HG02981 (cell line): ENCODE measurements at regions not wholly inside any gene's neighbourhood (a gene's known extent, or its start where the extent isn't known, plus 50 kb on each side); places are given as distances from the start of the nearest gene placed in this dataset.
"Not testable (repeated sequence)": the region's sequence is repeated elsewhere in the genome, so short reads cannot be mapped to it uniquely, and the experiment has no call there.

Experiments
- ATAC-seq: cut with Tn5 transposase; IDR thresholded peaks from one replicate; pipeline ENCODE4 v1.9.1; 2021; ENCODE audit warnings: mild to moderate bottlenecking, moderate library complexity; ENCODE audit not compliant: unreplicated experiment

DNA sequence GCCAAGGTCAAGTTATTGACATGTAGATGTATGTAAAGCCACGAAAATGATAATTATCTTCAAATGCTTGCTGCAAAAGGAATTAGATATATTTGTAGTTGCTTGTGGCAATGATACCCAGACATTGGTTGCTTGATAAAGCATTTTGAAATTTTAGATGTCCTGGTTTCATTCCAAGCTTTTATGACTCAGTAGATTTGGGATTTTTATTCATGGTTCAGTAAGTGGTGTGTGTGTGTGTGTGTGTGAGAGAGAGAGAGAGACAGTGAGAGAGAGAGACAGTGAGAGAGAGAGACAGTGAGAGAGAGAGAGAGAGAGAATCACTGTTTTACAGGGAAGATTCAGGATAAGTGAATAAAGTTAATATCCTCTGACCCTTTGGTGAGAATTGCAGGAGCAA lies 498.2 kb upstream of the C1orf87 start:
- no peak for ATAC-seq

DNA sequence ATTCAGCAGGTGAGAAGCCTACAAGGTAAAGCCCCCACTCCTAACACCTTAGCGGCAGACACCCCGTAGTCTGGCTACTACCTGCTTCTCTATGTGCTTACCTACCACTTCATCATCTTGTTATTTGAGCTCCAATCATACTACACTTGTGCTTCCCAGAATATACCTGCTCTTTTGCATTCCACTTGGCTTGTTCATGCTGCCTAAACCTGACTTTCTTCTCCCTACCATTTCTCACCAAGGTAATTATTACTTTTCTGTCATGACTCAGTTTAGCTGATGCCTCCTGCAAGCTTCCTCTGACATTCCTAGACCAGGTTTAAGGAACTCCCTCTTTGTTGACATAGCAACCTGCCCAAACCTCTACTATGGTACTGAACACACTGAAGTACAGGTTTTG lies 495.6 kb upstream of the C1orf87 start:
- ATAC-seq: no peak

DNA sequence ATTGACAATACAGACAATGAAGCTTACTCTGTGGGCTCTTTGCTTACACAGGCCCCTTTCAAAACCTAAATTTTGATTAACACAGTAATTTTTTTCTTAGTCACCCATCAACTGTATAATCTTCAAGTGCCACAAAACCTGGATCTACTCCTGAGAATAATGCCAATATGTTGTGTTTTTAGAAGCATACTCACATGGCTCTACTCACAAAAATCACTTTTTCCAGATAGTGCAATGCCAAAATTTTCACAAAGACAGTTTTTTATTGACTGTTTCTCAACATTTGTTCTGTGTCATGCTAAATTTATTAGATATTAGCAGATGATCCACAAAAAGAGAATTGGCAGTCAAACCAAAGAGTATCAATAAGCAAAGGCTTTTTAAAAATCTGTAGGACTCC lies 493.7 kb upstream of the C1orf87 start:
- ATAC-seq: no peak

DNA sequence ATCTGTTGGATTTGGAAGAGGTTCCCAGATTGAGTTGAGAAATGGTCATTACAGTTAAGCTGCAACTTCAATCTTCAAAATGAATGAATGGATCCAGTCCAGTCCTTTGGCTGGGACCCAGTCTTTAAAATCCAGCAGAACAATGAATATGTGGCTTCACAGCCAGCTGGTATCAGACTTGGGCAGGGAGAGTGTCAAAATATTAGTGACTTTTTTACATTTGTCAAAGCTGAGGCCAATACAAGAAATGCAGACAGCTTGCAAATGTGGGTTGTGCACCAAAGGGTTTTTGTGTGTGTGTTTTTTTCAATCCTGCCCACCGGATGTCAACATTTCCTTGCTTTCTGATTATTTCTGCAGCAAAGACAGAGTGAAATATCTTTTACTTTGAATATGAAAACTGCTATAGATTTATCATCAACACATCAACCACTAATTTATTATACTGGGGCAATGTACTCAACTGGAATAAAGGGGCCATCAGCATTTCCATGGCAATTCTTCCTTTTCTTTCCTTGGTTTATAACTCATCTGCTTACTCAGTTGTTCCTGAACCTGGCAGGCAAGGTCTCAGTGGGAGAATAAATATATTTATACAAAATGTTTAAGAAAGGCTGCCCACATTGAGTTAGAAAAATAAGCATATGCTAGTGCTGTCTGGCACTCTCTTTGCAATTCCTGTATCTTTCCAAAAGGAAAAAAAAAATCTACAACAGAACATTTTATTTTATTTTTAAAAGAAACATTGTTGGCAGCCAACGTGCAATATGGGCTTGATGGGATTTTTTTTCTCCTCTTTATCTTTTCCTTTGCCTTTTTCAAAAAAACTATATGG lies 491.6 kb upstream of the C1orf87 start:
- ATAC-seq: no peak

DNA sequence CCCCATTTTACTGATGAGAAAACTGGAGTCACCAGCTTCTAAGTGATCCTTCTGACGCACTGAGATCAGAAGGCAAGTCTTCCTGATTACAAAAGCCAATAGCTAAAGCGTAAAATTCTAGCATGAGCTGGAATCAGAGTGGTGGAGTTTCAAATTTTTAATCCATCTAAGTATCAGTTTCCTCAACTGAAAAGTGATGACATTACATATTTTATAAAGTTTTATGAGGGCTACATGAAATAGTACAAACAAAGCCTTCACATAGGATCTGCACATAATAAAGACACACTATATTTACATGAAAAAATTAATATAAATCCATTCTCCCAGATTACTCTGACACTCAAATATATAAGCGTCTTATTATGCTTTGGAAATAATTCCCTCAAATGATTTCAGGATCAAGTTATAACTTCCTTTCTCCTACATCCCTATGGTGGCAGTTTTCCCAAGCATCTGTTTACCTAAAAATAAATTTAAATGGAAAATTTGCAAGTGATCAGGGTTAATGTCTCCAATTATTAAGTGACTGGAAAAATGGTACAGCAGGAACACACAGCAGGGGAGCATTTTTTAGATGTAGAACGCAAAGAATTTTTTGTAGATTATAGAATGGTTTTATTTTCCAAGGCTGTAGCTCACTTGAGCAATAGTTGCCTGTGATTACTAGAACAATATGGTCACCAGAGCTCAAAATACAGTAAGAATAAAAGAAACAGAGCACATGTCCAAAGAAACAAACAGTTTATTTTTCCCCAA lies 490.4 kb upstream of the C1orf87 start:
- no peak for ATAC-seq

DNA sequence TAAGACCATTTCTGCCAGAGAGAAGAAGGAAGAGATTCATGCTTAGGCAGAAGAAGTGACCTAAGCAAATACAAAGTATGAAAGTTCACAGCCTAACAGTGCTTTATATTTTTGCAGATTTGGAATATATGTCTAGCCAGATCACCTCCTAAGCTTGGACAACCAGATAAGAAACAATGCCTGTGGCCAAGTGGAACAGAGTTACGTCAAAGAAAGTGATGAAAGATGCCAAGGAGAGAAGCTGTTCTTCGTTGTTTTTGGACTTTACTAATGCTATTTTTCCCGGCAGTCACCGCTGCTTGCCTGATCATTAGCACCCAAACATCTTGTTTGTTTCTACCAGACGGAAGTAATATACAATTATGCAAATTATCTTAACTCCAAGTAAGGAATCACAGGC lies 489.2 kb upstream of the C1orf87 start:
- ATAC-seq: no peak

DNA sequence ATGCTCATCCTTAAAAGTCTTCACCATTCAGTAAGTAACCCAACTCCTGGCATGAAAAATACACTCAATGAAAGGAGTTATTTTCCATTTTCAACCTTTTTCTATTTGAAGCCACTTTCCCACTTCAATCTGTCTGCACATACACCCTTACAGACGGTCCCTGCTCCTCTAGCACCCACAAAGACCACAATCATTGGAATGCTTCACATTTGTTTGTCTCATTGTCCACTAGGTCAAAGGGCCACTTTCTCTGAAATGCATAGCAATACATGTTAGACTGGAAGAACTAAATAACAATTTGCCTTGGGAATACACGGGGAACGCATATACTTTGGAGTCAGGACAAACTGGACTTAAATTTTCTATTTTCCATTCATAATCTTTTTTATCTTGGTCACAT lies 487.1 kb upstream of the C1orf87 start:
- no peak for ATAC-seq

DNA sequence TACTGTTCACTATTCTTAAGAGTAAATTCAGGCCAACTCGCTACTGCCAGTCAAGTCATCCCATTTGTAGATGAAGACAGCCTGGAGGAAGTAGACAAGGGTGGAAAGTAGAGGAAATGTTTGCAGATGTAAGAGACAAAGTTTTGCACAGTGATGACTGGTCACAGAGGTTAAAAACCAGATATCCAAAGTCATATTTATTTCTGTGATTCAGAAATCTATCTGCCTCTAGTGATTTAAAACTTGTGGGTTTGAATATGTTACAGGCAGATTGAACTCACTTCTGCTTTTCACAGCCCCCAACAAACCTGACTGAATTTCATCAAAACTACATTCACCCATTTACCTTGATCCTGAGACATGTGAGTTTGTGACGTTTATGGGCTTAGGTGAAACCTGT lies 484.7 kb upstream of the C1orf87 start:
- no peak for ATAC-seq

DNA sequence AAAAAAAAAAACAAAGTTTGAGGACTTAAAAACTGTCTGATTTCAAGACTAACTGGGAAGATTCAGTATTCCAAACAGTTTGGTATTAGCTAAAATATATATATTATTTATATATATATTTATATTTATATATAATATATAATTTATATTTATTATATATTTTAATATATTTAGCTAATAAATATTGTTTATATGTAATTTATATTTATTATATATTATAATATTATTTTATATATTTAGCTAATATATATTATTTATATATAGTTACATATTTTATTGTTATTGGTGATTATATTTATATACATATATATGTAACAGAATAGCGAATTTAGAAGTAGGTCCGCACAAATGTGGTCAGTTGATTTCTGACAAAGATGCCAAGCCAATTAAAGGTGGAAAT lies 480.2 kb upstream of the C1orf87 start:
- ATAC-seq: no peak

DNA sequence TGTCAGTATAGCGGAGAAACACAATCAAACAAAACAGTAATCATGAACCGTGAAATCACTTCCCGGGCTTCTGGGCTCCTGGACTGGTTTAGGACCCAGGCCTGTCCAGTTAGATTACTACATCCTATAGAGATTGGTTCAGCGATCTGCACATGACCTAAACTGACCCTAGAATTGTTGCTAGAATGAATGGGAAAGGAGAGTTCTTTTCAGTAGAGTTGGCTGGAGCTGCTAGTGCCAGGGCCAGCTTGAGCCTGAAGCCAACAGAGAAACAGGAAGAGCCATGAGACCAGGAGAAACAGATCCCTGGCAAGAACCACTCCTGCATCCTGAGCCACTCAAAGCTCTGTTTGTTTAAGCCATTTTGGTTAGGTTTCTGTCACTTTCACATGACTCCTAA lies 474.3 kb upstream of the C1orf87 start:
- no peak for ATAC-seq

DNA sequence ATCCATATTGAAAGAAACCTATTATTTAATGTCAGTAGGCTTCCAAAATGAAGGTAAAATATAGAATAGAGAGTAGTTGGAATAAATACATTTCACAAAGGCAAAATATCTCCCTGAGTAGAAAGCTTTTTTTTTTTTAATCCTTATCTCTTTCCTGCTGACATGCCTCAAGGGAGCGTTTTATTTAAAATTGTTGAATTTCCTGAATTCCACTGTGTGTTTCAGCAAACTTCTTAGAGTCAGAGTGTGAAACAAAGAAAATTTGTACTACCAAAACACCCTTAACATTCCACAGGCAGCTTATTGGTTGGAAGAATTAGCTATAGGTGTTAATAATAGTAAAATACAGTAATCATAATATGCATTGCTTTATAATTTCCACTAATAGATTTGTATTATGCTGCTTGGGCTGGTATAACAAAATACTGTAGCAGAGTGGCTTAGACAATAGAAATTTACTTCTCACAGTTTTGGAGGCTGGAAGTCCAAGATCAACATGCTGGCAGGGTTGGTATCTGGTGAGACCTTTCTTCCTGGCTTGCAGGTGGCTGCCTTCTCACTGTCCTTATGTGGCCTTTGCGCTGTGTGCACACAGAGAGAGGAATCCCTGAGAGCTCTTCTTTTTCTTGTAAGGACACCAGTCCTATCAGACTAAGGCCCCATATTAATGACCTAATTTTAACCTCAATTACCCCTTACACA lies 468.4 kb upstream of the C1orf87 start:
- no peak for ATAC-seq

DNA sequence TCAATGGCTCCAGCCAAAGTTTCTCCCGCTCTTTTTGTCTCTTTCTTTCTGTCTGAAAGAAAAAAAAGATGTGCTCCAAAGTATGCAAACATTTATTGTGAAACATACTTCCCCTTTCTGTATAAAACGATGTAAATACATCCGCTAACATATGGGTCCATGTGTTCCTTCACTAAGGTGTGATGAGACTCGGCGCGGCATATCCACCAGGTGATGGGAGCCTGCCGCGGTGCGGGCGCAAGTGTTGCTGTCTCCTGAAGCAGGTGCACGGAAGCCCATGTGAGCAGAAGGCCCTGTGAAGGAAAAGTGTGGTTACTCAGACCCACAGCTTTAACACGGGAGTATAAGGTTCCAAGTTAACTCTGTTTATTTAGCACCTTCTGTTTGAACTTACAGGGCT lies 466.6 kb upstream of the C1orf87 start:
- no peak for ATAC-seq

DNA sequence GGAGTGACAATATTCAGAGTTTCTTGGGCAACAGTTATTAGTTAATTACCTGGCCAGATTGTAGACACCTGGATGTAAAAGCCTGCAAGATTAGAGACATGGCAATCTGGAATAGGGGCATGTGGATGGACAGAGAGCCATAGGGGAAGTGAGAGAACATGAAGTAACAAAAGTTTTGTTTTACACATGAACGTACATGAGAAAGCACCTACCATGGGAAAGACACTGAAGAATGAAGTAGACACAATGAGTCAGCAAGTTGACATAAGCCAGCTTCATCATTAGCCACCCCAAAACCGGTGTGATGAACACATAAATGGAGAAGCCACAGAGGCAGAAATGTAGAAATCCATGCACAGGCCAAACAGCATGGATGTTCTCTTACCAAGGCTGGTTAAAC lies 462.1 kb upstream of the C1orf87 start:
- ATAC-seq: no peak

DNA sequence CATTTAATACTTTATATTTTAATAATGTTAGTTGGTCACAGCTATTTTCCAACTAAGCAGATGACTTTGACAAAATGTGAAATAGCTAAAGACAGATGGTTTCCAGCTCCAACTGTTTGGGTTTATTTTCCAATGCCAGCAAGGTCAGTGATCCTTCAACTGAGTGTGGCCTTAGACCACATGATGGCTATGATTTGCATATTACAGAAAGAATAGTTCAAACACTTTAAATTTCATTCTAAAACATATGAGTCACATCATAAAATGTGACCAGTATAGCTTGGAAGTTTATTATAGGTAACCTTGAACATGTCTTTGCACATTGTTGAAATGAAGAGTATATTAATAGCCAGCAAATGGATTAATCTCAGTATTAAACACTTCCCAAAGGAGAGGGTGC lies 454.0 kb upstream of the C1orf87 start:
- ATAC-seq: no peak

DNA sequence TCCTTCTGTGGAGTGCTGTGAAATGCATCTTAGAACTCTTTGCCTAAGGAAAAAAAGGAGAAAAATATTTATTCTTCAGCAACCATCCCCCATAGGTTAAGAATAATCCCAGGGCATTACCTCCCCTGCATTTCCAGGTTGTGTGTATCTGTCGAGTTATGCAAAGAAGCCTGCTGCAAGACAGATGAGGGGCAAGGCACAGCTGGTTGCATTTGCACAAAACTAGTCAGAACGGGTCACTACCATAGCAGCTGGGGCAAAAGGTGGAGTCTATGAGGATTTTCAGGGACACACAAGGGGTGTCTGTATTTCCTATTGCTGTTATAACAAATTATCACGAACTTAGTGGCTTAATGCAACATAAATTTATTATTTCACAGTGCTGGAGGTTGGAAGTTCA lies 443.4 kb upstream of the C1orf87 start:
- ATAC-seq: no peak

DNA sequence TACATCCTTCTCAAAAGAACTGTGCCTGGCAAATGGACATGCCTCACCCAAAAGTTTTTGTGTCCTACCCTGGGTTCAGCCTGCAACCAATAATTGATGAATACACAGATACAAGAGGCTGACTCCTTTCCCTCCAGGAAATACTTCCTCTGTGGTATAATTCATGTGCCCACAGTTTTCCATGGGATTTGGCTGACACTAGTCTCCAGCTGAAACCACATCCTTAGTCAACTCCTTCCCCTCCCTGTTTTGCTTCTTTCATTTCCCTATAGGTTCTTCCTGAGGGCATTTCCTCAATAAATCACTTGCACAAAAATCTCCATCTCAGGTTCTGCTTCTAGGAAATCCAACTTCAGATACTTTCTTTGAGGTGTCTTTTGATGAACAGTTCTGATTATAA lies 436.6 kb upstream of the C1orf87 start:
- no peak for ATAC-seq

DNA sequence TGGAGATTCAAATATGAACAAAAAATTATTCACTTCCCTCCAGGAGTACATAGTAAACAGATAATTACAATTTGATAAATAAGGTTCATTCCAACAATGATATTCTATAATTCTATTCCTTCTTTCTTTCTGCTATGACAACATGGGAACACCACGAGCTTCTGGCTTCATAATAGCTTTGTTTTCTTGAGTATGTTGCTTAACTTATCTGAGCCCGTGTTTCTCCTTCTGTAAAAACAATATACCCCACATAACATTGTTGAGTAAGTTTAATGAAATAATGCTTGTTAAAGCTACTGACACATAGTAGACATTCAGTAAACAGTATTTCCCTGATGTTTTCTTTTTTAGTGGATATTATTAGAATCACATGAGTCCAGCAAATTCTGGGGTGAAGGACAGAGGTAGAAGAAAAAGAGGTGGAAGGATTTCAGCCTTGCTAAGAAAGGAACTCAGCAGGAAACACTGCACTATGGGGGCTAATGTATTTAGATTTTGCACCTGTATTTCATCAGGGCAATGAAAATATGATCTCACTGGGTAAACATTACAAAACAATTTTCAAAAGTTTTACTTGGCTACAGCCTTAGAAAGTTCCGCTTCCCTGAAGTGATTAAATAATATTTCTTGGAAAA lies 430.8 kb upstream of the C1orf87 start:
- no peak for ATAC-seq

DNA sequence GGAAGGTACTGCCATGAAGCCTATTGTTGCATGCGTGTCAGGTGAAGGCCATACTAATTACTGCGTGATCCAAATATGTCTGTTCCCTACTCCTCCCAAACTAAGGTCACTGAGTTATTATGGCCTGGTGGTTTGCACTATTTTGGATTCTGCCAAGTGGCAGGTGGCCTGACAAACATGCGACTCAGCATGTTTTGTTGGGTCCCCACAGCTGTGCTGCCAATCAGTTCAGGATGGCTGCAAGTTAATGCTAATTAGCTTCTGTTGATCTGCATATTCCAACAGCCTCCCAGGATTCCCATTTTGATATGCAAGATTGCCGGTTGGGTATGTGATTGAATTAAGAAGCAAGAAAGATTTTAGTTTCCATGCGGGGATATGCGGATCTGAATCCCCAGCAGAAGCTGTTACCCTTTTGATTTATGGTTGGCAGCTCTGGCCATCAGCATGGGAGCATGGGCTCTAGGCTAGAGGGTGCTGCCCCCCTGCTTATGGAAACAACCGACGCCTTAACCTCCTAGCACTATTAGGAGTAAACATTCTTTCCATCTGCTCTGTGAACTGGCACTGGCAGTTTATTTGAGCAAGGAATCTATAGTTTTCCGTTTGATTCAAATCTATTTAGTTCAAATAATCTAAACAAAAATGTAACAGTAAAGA lies 429.8 kb upstream of the C1orf87 start:
- ATAC-seq: no peak

DNA sequence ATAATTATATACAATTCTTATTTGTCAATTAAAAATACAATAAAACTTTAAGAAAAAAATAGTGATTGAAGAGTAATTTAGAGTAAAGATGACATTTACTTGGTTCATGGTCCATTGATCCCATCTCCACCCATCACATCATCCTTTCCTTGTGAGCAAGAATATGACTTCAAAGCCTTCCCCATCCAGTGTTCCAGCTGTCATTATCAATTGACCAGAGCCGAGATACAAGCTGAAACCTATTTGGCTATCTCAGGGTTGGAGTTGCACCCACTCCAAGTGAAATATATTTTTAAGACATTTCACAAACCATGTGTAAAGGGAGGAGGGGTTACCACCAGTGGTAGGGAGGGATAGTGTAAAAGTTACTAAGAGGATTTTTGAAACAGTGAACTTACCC lies 428.9 kb upstream of the C1orf87 start:
- ATAC-seq: no peak

DNA sequence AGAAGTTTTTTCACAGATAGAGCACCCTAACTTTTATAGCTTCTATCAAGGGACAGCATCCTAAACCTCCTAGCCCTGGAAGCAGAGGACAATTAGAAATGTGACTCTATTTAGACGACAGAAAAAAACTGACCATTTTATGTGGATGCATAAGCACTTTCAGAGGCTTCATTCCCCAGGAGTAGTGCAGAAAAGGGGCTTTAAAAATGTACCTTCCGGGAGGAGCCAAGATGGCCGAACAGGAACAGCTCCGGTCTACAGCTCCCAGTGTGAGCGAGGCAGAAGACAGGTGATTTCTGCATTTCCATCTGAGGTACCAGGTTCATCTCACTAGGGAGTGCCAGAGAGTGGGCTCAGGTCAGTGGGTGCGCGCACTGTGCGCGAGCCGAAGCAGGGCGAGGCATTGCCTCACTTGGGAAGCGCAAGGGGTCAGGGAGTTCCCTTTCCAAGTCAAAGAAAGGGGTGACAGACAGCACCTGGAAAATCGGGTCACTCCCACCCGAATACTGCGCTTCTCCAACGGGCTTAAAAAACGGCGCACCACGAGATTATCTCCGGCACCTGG lies 416.4 kb upstream of the C1orf87 start:
- not testable (repeated sequence) for ATAC-seq

DNA sequence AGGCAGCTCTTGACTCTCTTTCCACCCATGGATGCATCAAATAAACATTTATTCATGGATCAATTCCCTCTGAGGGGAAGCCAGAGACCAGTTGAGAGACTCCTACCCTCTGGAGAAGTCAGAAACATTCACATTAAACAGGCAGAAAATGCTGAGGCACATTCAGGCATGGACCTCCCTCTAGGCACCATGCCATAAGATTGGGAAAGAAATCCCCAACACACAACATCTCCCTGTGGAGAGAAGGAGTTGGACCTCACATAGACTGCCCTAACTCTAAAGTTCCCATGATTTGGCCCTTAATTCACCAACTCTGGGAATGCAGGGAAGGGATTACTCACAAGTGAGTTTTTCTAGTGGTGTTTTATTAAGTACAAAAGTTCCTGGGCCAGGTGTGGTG lies 415.3 kb upstream of the C1orf87 start:
- no peak for ATAC-seq
